CD4-positive, alpha-beta T cell (primary cell): ENCODE measurements at regions not wholly inside any gene's neighbourhood (a gene's known extent, or its start where the extent isn't known, plus 50 kb on each side); places are given as distances from the start of the nearest gene placed in this dataset.

Experiments
- ATAC-seq: fragments of 200-7000 bp; cut with Tn5 transposase; one replicate; pipeline ENCODE4 v1.10.0; 2022; ENCODE audit warnings: mild to moderate bottlenecking; ENCODE audit not compliant: poor library complexity
- CTCF ChIA-PET: fragments of 350-600 bp; sonication (Branson Sonifier 250); formaldehyde crosslinking; loops from one replicate; lab custom pipeline; 2021; ENCODE audit warnings: antibody characterized with exemption, inconsistent platforms; lab: Charles Lee
- POLR2A ChIA-PET: fragments of 350-600 bp; sonication (Branson Sonifier 250); formaldehyde crosslinking; loops from one replicate; lab custom pipeline; 2021; ENCODE audit warnings: antibody characterized with exemption, inconsistent platforms; lab: Charles Lee
- DNase-seq, 14 experiments: peaks; one replicate each; pipeline ENCODE4 v3.0.0-alpha.2; 2013 to 2020; ENCODE audit warnings: mixed read lengths in 2 of 14
- H3K27ac ChIP-seq, 2 donors: one replicate each; pipeline versions ENCODE4 v1.5.1 to v1.7.0; 2013; ENCODE audit warnings: low read length in 2 of 2, low read depth in 1 of 2, mild to moderate bottlenecking in 1 of 2
- H3K27me3 ChIP-seq, 2 experiments: 1 replicate in 1 of 2; 2 replicates in 1 of 2; pipeline versions ENCODE4 v1.6.1 to v1.7.0; 2013; ENCODE audit warnings: low read length in 2 of 2, control low read depth in 1 of 2, mild to moderate bottlenecking in 1 of 2, moderate library complexity in 1 of 2; ENCODE audit not compliant: insufficient read depth in 2 of 2, control insufficient read depth in 1 of 2
- H3K36me3 ChIP-seq: one replicate; pipeline ENCODE4 v1.6.1; 2013; ENCODE audit warnings: low read length, control low read depth; ENCODE audit not compliant: insufficient read depth
- H3K4me1 ChIP-seq: one replicate; pipeline ENCODE4 v1.6.1; 2013; ENCODE audit warnings: low read length, control low read depth; ENCODE audit not compliant: insufficient read depth
- H3K4me3 ChIP-seq: one replicate; pipeline ENCODE4 v1.5.1; 2013; ENCODE audit warnings: mild to moderate bottlenecking, low read length, moderate library complexity
- H3K9me3 ChIP-seq, 2 experiments: 1 replicate in 1 of 2; 2 replicates in 1 of 2; pipeline versions ENCODE4 v1.6.1 to v1.7.0; 2013; ENCODE audit warnings: low read length in 2 of 2, mild to moderate bottlenecking in 2 of 2, control low read depth in 1 of 2, moderate library complexity in 1 of 2; ENCODE audit not compliant: control insufficient read depth in 1 of 2, insufficient read depth in 1 of 2
- H3K27ac Mint-ChIP-seq: one replicate; pipeline ENCODE4 v1.8.0; 2020; ENCODE audit warnings: mixed read lengths
- H3K27me3 Mint-ChIP-seq: one replicate; pipeline ENCODE4 v1.8.0; 2021; ENCODE audit warnings: mixed read lengths
- H3K36me3 Mint-ChIP-seq: one replicate; pipeline ENCODE4 v1.8.0; 2021; ENCODE audit warnings: low read depth, mixed read lengths
- H3K4me1 Mint-ChIP-seq: one replicate; pipeline ENCODE4 v1.8.0; 2021; ENCODE audit warnings: low read depth, mixed read lengths
- H3K4me3 Mint-ChIP-seq: one replicate; pipeline ENCODE4 v1.8.0; 2020; ENCODE audit warnings: mild to moderate bottlenecking, mixed read lengths
- H3K9me3 Mint-ChIP-seq: one replicate; pipeline ENCODE4 v1.8.0; 2020; ENCODE audit warnings: mixed read lengths
- CTCF ChIP-seq: fragments of 200-600 bp; IDR thresholded peaks from one replicate; pipeline ENCODE4 v1.8.0; 2022; ENCODE audit warnings: antibody characterized with exemption, mild to moderate bottlenecking
- intact Hi-C, 2 experiments: fragments of 100-400 bp; cut with DNase I in 1 of 2; cut with micrococcal nuclease in 1 of 2; formaldehyde crosslinking; loops; one replicate each; pipeline versions ENCODE4 v1.15.1 to v1.9.0; 2023 to 2025; cut with DNase I, micrococcal nuclease

- no peaks in the 10 kb centered on the region for H3K36me3 ChIP-seq
- TF ChIP-seq CTCF, result no peak
- no peak overlapping the region for H3K4me3 Mint-ChIP-seq
- ChIA-PET POLR2A (no interaction called here), CTCF (no interaction called here)
- no peaks in the 10 kb centered on the region for H3K4me1 Mint-ChIP-seq
- H3K9me3 Mint-ChIP-seq, result no peaks in the 10 kb centered on the region
- H3K27me3 ChIP-seq, result peaks cover 0 to 6% of the 10 kb centered on the region in 2 experiments
- H3K27ac ChIP-seq, result no peak overlapping the region
- intact Hi-C loops, result no loop called here
- no peaks in the 10 kb centered on the region for H3K4me1 ChIP-seq
- DNase-seq, result no peak
- H3K9me3 ChIP-seq, result peaks cover 0 to 21% of the 10 kb centered on the region in 2 experiments
- peaks cover 11% of the 10 kb centered on the region for H3K27me3 Mint-ChIP-seq
- H3K4me3 ChIP-seq, result no peak overlapping the region
- no peak for ATAC-seq
- no peaks in the 10 kb centered on the region for H3K36me3 Mint-ChIP-seq
- no peak overlapping the region for H3K27ac Mint-ChIP-seq
Observed at GRCh38 chr9:135330685-135331590, 148.6 kb upstream of the PPP1R26 start.

- Histone ChIP-seq H3K4me3 (no peak overlapping the region), H3K9me3 (peaks cover 0 to 9% of the 10 kb centered on the region in 2 experiments), H3K36me3 (no peaks in the 10 kb centered on the region), H3K27me3 (peaks cover 0 to 4% of the 10 kb centered on the region in 2 experiments), H3K4me1 (no peaks in the 10 kb centered on the region), H3K27ac (no peak overlapping the region)
- no peak for TF ChIP-seq CTCF
- Mint-ChIP-seq H3K4me3 (no peak overlapping the region), H3K36me3 (no peaks in the 10 kb centered on the region), H3K27me3 (peaks cover 17% of the 10 kb centered on the region), H3K9me3 (no peaks in the 10 kb centered on the region), H3K27ac (no peak overlapping the region), H3K4me1 (no peaks in the 10 kb centered on the region)
- DNase-seq (no peak), ATAC-seq (no peak)
- intact Hi-C loops, result no loop called here
- POLR2A ChIA-PET, result no interaction called here
- CTCF ChIA-PET, result no interaction called here
Observed at GRCh38 chr9:135332516-135332915, 147.1 kb upstream of the PPP1R26 start.

- peaks cover 13% of the 10 kb centered on the region for H3K27me3 Mint-ChIP-seq
- intact Hi-C loops, result no loop called here
- DNase-seq (no peak), ATAC-seq (no peak)
- Histone ChIP-seq H3K4me1 (no peaks in the 10 kb centered on the region), H3K9me3 (peaks cover 0 to 9% of the 10 kb centered on the region in 2 experiments), H3K27me3 (peaks cover 0 to 2% of the 10 kb centered on the region in 2 experiments), H3K36me3 (no peaks in the 10 kb centered on the region), H3K27ac (no peak overlapping the region), H3K4me3 (no peak overlapping the region)
- no peaks in the 10 kb centered on the region for H3K36me3 Mint-ChIP-seq
- no peak overlapping the region for H3K4me3 Mint-ChIP-seq
- TF ChIP-seq CTCF, result no peak
- POLR2A ChIA-PET, result no interaction called here
- CTCF ChIA-PET, result no interaction called here
- H3K27ac Mint-ChIP-seq, result no peak overlapping the region
- no peaks in the 10 kb centered on the region for H3K4me1 Mint-ChIP-seq
- H3K9me3 Mint-ChIP-seq, result no peaks in the 10 kb centered on the region
Observed at GRCh38 chr9:135332979-135333748, 146.4 kb upstream of the PPP1R26 start.
